ENCODE measurements at regions not wholly inside any gene's neighbourhood (a gene's known extent, or its start where the extent isn't known, plus 50 kb on each side); places are given as distances from the start of the nearest gene placed in this dataset.

DNA sequence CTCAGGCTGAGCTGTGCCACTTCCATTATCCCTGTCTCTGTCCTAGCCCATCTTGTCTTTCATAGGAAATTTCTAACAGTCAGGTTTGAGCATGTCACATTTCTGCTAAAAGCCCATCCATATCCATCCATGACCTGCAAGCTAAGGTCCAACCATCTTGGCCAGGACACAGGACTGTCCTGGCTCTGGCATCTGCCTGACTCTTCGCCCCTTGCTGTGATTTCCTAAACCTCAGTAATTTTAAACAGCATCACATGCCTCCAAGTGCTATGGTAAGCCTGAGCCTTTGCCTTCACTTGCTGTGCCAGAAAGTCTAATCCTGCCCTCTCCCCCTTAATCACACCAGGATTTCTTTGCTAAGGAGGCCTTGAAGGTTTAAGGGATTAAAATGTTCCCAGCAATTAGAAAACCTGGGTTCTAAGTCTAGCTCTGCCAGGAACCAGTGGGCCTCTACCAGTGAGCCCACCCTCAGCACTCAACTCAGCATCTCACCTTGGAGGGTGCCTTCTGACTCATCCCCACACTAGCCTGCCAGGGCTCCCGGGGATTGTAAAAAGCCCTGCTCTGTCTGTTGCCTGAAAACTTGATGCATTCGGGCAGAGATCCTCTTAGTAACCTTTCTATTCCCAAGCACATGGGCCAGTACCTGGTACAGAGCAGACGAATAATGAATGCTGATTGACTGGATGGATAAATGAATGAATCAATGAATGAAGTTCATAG, 411.0 kb downstream of the LRATD1 start:
- Histone ChIP-seq H3K4me1 (ENCODE audit: control insufficient read depth, insufficient read depth, low read length, poor library complexity, severe bottlenecking) (no peaks in the 10 kb centered on the region), H3K4me3 (ENCODE audit: insufficient read depth, low read depth, low read length, poor library complexity, severe bottlenecking) (no peak overlapping the region), H3K9me3 (ENCODE audit: control insufficient read depth, low read length) (no peaks in the 10 kb centered on the region), H3K27me3 (replicated peaks; ENCODE audit: control insufficient read depth, insufficient read depth, low read length, poor library complexity, severe bottlenecking) (no peaks in the 10 kb centered on the region), H3K27ac (ENCODE audit: insufficient read depth, low read length, poor library complexity, severe bottlenecking) (no peak overlapping the region), H3K36me3 (ENCODE audit: control insufficient read depth, insufficient read depth, low read length) (no peaks in the 10 kb centered on the region)
- DNase-seq = no peak

DNA sequence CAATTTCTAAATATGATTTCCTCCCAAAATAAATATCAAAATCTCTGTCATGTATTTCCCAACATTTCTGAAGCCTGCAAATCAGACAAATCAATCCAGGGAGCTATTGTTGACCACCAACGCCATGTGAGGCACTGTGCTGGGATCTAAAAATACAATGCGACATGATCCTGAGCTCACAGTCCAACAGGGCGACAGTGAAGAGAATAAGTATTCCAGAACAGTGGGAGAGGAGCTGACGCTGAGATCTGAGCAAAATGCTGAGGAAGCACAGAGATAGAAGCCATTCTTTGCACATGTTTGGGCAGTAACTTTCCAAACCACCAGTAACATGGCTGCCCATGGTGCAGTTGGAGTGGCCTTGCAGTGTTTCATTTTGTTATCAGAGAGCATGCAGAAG, 412.5 kb downstream of the LRATD1 start:
- no peak overlapping the region for H3K4me3 ChIP-seq (ENCODE audit: insufficient read depth, low read depth, low read length, poor library complexity, severe bottlenecking)
- no peak for DNase-seq
- H3K27me3 ChIP-seq (replicated peaks; ENCODE audit: control insufficient read depth, insufficient read depth, low read length, poor library complexity, severe bottlenecking) = no peaks in the 10 kb centered on the region
- no peaks in the 10 kb centered on the region for H3K4me1 ChIP-seq (ENCODE audit: control insufficient read depth, insufficient read depth, low read length, poor library complexity, severe bottlenecking)
- H3K36me3 ChIP-seq (ENCODE audit: control insufficient read depth, insufficient read depth, low read length) = no peaks in the 10 kb centered on the region
- no peak overlapping the region for H3K27ac ChIP-seq (ENCODE audit: insufficient read depth, low read length, poor library complexity, severe bottlenecking)
- no peaks in the 10 kb centered on the region for H3K9me3 ChIP-seq (ENCODE audit: control insufficient read depth, low read length)

DNA sequence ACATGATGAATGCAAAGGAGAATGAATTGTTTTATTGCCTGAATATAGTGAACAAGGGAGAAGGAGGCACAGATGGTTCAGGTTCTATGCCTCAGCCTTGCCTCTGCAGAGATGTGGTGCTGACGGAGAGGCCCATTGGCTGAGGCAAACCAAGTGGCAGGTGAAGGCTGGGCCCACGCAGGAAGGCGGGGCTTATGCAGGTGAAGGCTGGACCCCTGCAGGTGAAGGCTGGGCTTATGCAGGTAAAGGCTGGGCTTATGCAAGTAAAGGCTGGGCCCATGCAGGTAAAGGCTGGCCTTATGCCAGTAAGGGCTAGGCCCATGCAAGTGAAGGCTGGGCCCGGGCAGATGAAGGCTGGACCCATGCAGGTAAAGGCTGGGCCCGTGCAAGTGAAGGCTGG, 414.7 kb downstream of the LRATD1 start:
- no peak overlapping the region for H3K27ac ChIP-seq (ENCODE audit: insufficient read depth, low read length, poor library complexity, severe bottlenecking)
- no peaks in the 10 kb centered on the region for H3K9me3 ChIP-seq (ENCODE audit: control insufficient read depth, low read length)
- H3K36me3 ChIP-seq (ENCODE audit: control insufficient read depth, insufficient read depth, low read length) = no peaks in the 10 kb centered on the region
- no peaks in the 10 kb centered on the region for H3K27me3 ChIP-seq (replicated peaks; ENCODE audit: control insufficient read depth, insufficient read depth, low read length, poor library complexity, severe bottlenecking)
- no peaks in the 10 kb centered on the region for H3K4me1 ChIP-seq (ENCODE audit: control insufficient read depth, insufficient read depth, low read length, poor library complexity, severe bottlenecking)
- DNase-seq = no peak
- H3K4me3 ChIP-seq (ENCODE audit: insufficient read depth, low read depth, low read length, poor library complexity, severe bottlenecking) = no peak overlapping the region

DNA sequence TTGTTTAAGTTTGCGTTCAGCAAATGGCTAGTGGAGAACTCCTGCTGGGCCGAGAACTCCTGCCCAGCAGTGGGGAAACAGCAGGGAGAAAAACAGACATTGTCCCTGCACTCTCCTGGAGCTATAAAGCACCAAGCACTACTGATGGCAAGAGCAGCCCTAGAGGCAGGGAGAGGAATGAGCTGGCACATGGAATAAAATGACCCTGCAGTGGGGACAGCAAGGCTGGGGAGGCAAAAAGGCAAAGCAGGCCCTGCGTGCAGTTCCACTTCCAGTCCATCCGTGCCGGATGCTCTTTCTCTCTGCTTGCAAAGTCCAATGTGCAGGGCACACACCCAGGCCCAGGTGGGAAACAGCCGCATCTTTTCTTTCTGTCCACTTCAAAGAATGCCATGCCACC, 415.5 kb downstream of the LRATD1 start:
- H3K9me3 ChIP-seq (ENCODE audit: control insufficient read depth, low read length) = no peaks in the 10 kb centered on the region
- H3K4me3 ChIP-seq (ENCODE audit: insufficient read depth, low read depth, low read length, poor library complexity, severe bottlenecking) = no peak overlapping the region
- H3K27ac ChIP-seq (ENCODE audit: insufficient read depth, low read length, poor library complexity, severe bottlenecking) = no peak overlapping the region
- DNase-seq = no peak
- no peaks in the 10 kb centered on the region for H3K4me1 ChIP-seq (ENCODE audit: control insufficient read depth, insufficient read depth, low read length, poor library complexity, severe bottlenecking)
- H3K27me3 ChIP-seq (replicated peaks; ENCODE audit: control insufficient read depth, insufficient read depth, low read length, poor library complexity, severe bottlenecking) = no peaks in the 10 kb centered on the region
- H3K36me3 ChIP-seq (ENCODE audit: control insufficient read depth, insufficient read depth, low read length) = no peaks in the 10 kb centered on the region

DNA sequence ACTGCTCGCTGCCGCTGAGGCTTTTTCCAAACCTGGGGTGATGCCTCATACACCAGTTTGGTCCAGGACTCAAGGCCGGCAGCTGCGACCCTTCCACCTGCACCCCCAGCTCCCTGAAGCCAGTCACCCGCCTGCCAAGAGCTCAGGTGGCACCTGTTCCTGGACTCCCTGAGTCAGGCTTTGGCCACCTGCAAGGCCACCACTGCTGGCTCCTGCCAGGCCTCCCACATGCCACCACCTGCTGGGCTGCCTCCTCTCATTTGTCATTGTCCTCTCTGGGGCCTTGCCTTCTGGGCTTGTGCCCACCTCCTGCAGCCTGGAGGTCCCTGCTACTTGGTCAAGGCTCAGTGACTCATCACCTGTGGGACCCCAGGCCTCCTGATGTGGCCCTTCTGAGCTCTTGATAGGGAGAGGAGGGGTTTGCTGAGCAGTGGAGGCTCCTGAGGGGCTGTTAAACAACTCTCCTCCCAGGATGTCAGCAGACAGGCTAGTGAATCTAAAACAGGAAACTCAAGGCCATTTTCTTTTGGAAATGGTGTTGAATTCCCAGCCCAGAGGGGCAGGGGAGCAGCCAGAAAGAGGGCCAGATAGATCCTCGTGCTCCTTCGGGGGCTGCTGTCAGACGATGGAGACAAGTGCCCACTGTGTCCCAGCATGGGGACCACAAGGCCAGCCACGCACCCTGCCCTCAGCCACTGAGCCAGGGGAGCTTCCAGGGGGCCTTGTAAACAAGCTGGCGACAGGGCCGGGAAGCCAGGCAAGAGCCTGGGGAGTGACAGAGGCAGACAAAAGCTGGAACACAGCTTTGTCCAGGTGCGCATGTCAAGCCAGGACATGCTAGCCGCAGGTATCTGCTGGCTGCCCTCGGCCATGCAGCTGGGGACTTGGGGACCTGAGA, 416.8 kb downstream of the LRATD1 start:
- no peaks in the 10 kb centered on the region for H3K27me3 ChIP-seq (replicated peaks; ENCODE audit: control insufficient read depth, insufficient read depth, low read length, poor library complexity, severe bottlenecking)
- H3K9me3 ChIP-seq (ENCODE audit: control insufficient read depth, low read length) = no peaks in the 10 kb centered on the region
- H3K36me3 ChIP-seq (ENCODE audit: control insufficient read depth, insufficient read depth, low read length) = no peaks in the 10 kb centered on the region
- H3K27ac ChIP-seq (ENCODE audit: insufficient read depth, low read length, poor library complexity, severe bottlenecking) = no peak overlapping the region
- H3K4me3 ChIP-seq (ENCODE audit: insufficient read depth, low read depth, low read length, poor library complexity, severe bottlenecking) = no peak overlapping the region
- no peaks in the 10 kb centered on the region for H3K4me1 ChIP-seq (ENCODE audit: control insufficient read depth, insufficient read depth, low read length, poor library complexity, severe bottlenecking)
- DNase-seq = no peak

DNA sequence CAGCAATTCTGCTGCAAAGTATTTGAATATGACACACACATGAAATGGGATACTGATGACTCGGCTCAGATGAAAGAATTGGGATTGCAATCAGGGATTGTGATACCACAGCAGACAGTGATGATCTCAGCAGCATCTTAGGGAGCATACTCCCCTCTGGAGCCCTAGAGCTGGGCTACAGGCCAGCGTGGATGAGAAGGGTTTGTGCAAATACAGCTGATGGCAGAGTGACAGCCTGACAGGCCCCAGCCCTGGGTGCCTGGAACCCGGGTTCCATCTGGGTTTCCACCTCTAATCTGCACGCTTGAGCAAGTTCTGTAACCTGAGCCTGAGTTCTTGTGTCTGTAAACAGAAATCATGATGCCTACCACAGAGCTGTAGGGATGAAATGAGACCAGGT, 418.0 kb downstream of the LRATD1 start:
- no peaks in the 10 kb centered on the region for H3K27me3 ChIP-seq (replicated peaks; ENCODE audit: control insufficient read depth, insufficient read depth, low read length, poor library complexity, severe bottlenecking)
- DNase-seq = no peak
- no peaks in the 10 kb centered on the region for H3K4me1 ChIP-seq (ENCODE audit: control insufficient read depth, insufficient read depth, low read length, poor library complexity, severe bottlenecking)
- no peak overlapping the region for H3K27ac ChIP-seq (ENCODE audit: insufficient read depth, low read length, poor library complexity, severe bottlenecking)
- H3K4me3 ChIP-seq (ENCODE audit: insufficient read depth, low read depth, low read length, poor library complexity, severe bottlenecking) = no peak overlapping the region
- H3K9me3 ChIP-seq (ENCODE audit: control insufficient read depth, low read length) = no peaks in the 10 kb centered on the region
- no peaks in the 10 kb centered on the region for H3K36me3 ChIP-seq (ENCODE audit: control insufficient read depth, insufficient read depth, low read length)

DNA sequence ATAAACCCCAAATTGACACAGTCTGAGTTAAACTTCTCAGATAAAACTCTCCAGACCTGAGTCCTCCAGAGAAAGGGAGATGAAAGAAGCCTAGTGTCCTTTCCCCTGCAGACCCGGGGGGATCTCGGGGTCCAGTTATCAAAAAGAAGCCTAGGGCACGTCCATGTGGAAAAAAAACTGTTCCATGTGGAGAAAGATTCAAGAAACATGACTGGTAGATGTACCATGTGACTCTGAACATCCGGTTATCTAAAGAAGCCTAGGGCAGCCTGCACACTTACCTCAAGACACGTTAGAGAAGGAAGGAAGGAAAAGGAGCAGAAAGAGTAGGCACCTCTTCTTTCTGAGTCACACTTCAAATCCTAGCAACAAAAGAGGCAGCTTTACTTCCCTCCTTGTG, 421.0 kb downstream of the LRATD1 start:
- H3K9me3 ChIP-seq (ENCODE audit: control insufficient read depth, low read length) = no peaks in the 10 kb centered on the region
- no peak for DNase-seq
- no peak overlapping the region for H3K27ac ChIP-seq (ENCODE audit: insufficient read depth, low read length, poor library complexity, severe bottlenecking)
- no peaks in the 10 kb centered on the region for H3K27me3 ChIP-seq (replicated peaks; ENCODE audit: control insufficient read depth, insufficient read depth, low read length, poor library complexity, severe bottlenecking)
- H3K4me1 ChIP-seq (ENCODE audit: control insufficient read depth, insufficient read depth, low read length, poor library complexity, severe bottlenecking) = no peaks in the 10 kb centered on the region
- H3K36me3 ChIP-seq (ENCODE audit: control insufficient read depth, insufficient read depth, low read length) = no peaks in the 10 kb centered on the region
- H3K4me3 ChIP-seq (ENCODE audit: insufficient read depth, low read depth, low read length, poor library complexity, severe bottlenecking) = no peak overlapping the region

DNA sequence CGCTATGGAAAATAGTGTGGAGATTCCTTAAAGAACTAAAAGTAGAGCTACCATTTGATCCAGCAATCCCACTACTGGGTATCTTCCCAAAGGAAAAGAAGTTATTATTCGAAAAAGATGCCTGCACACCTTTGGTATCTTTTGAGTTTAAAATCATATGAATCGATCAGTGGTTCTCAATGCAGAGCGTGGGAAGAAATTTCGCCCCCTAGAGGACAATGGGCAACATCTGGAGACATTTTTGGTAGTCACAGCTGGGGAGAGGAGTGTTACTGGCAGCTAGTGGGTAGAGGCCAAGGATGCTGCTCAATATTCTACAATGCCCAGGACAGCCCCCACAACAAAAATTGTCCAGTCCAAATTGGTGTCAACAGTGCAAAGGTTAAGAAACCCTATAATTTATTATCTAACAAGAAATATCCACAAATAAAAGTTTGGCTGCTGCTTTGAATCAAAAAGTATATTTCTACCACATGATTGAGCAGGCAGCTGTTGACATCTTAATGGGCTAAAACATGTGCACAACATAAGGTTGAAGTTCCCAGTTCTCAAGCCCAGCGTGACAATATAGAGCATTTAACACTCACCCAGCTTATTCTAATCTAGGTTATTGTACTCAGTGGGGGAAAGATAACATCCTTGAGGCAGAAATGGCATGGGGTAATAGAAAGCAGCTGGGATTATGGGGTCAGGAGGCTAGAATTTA, 425.7 kb downstream of the LRATD1 start:
- Histone ChIP-seq H3K4me3 (ENCODE audit: insufficient read depth, low read depth, low read length, poor library complexity, severe bottlenecking) (no peak overlapping the region), H3K9me3 (ENCODE audit: control insufficient read depth, low read length) (no peaks in the 10 kb centered on the region), H3K27me3 (replicated peaks; ENCODE audit: control insufficient read depth, insufficient read depth, low read length, poor library complexity, severe bottlenecking) (no peaks in the 10 kb centered on the region), H3K4me1 (ENCODE audit: control insufficient read depth, insufficient read depth, low read length, poor library complexity, severe bottlenecking) (no peaks in the 10 kb centered on the region), H3K36me3 (ENCODE audit: control insufficient read depth, insufficient read depth, low read length) (no peaks in the 10 kb centered on the region), H3K27ac (ENCODE audit: insufficient read depth, low read length, poor library complexity, severe bottlenecking) (no peak overlapping the region)
- no peak for DNase-seq

DNA sequence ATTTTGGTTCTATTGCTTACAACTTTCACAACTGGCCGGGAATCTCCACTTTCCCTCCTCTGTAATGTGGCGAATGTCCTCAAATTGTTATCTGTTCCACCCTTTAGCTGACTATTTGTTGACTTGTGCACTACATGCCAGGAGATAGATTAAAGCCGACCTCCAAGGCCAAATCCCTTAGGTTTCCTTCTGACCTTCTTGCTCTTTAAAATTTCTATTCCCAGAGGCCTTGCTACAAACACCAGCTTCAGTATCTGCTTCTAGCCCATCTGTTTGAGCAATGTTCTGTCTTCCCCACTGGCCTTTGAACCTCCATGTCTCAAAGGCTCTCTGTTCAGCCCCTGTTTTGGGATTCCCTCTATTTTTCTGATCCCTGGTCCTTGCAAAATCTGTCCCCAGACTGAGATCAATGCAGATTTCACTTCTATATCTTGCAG, 426.2 kb downstream of the LRATD1 start:
- no peaks in the 10 kb centered on the region for H3K4me1 ChIP-seq (ENCODE audit: control insufficient read depth, insufficient read depth, low read length, poor library complexity, severe bottlenecking)
- DNase-seq = no peak
- H3K27me3 ChIP-seq (replicated peaks; ENCODE audit: control insufficient read depth, insufficient read depth, low read length, poor library complexity, severe bottlenecking) = no peaks in the 10 kb centered on the region
- no peak overlapping the region for H3K27ac ChIP-seq (ENCODE audit: insufficient read depth, low read length, poor library complexity, severe bottlenecking)
- H3K4me3 ChIP-seq (ENCODE audit: insufficient read depth, low read depth, low read length, poor library complexity, severe bottlenecking) = no peak overlapping the region
- no peaks in the 10 kb centered on the region for H3K36me3 ChIP-seq (ENCODE audit: control insufficient read depth, insufficient read depth, low read length)
- no peaks in the 10 kb centered on the region for H3K9me3 ChIP-seq (ENCODE audit: control insufficient read depth, low read length)

Data from effector memory CD4-positive, alpha-beta T cell (primary cell).